OCI-LY7 (cell line): ENCODE measurements at regions not wholly inside any gene's neighbourhood (a gene's known extent, or its start where the extent isn't known, plus 50 kb on each side); places are given as distances from the start of the nearest gene placed in this dataset.

Experiments
- EZH2phosphoT487 ChIP-seq: fragments of 200-600 bp; sonication (generic); IDR thresholded peaks from 2 replicates; pipeline ENCODE4 v1.6.1; 2018; ENCODE audit warnings: low read depth, borderline replicate concordance, mild to moderate bottlenecking, mixed run types, antibody characterized with exemption, low read length, moderate library complexity, mixed read lengths
- TF ChIP-seq, protein P1 (sequence below): fragments of 200-600 bp; sonication (generic); conservative IDR thresholded peaks from 2 replicates; pipeline ENCODE4 v1.5.1; 2014; ENCODE audit warnings: mild to moderate bottlenecking, antibody characterized with exemption, low read length, moderate library complexity, mixed read lengths

GRCh38 chr11:23781803-23782560 lies 714.9 kb upstream of the LUZP2 start:
- TF ChIP-seq, protein P1, sequence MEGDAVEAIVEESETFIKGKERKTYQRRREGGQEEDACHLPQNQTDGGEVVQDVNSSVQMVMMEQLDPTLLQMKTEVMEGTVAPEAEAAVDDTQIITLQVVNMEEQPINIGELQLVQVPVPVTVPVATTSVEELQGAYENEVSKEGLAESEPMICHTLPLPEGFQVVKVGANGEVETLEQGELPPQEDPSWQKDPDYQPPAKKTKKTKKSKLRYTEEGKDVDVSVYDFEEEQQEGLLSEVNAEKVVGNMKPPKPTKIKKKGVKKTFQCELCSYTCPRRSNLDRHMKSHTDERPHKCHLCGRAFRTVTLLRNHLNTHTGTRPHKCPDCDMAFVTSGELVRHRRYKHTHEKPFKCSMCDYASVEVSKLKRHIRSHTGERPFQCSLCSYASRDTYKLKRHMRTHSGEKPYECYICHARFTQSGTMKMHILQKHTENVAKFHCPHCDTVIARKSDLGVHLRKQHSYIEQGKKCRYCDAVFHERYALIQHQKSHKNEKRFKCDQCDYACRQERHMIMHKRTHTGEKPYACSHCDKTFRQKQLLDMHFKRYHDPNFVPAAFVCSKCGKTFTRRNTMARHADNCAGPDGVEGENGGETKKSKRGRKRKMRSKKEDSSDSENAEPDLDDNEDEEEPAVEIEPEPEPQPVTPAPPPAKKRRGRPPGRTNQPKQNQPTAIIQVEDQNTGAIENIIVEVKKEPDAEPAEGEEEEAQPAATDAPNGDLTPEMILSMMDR = no peak
- TF ChIP-seq EZH2phosphoT487 = no peak
